Endothelial cell of umbilical vein (primary cell): ENCODE measurements at regions not wholly inside any gene's neighbourhood (a gene's known extent, or its start where the extent isn't known, plus 50 kb on each side); places are given as distances from the start of the nearest gene placed in this dataset.

Experiments used
- BruUV-seq: library from RNA; stranded (reverse); fragments of 400-500 nt; replicated peaks from 2 replicates; lab custom pipeline; 2021; lab: Mats Ljungman, UMichigan
- CTCF ChIA-PET: fragments of 300-600, 350-600 bp; sonication (Branson Sonifier 250); formaldehyde crosslinking; loops from one replicate; lab custom pipeline; 2021; ENCODE audit warnings: antibody characterized with exemption, inconsistent platforms; lab: Charles Lee
- POLR2A ChIA-PET: fragments of 300-600, 350-600 bp; sonication (Branson Sonifier 250); formaldehyde crosslinking; loops from one replicate; lab custom pipeline; 2021; ENCODE audit warnings: antibody characterized with exemption, inconsistent platforms; lab: Charles Lee
- DNase-seq: peaks from one replicate; pipeline ENCODE4 v3.0.0-alpha.2; 2011; ENCODE audit warnings: low read depth, low spot score
- FAIRE-seq: peaks from 2 replicates; lab custom pipeline; 2011; peaks lifted over from hg19 to GRCh38; lab: Jason Lieb, UNC
- H2AFZ ChIP-seq: 2 replicates; pipeline ENCODE4 v1.6.0; 2012; ENCODE audit warnings: low read depth, low read length, control low read depth, inconsistent platforms
- H3K27ac ChIP-seq: 2 replicates; pipeline ENCODE4 v1.5.1; 2011; ENCODE audit warnings: low read depth, mild to moderate bottlenecking, control low read depth, low read length, moderate library complexity; ENCODE audit not compliant: insufficient read depth
- H3K27me3 ChIP-seq, 2 experiments: 2 replicates each; pipeline versions ENCODE4 v1.6.0 to v1.6.1; 2011; ENCODE audit warnings: low read length in 2 of 2, mixed read lengths in 1 of 2; ENCODE audit not compliant: control insufficient read depth in 2 of 2, insufficient read depth in 2 of 2
- H3K36me3 ChIP-seq, 2 experiments: 2 replicates in 1 of 2; 3 replicates in 1 of 2; pipeline ENCODE4 v1.5.1; 2011; ENCODE audit warnings: low read length in 2 of 2, mild to moderate bottlenecking in 1 of 2, moderate library complexity in 1 of 2; ENCODE audit not compliant: control insufficient read depth in 2 of 2, insufficient read depth in 2 of 2; ENCODE audit errors: extremely low read depth in 1 of 2
- H3K4me1 ChIP-seq: 3 replicates; pipeline ENCODE4 v1.5.1; 2011; ENCODE audit warnings: mild to moderate bottlenecking, low read length; ENCODE audit not compliant: control insufficient read depth, insufficient read depth; ENCODE audit errors: extremely low read depth
- H3K4me2 ChIP-seq: 2 replicates; pipeline ENCODE4 v1.6.1; 2011; ENCODE audit warnings: low read length, control low read depth, mixed read lengths; ENCODE audit not compliant: insufficient read depth
- H3K4me3 ChIP-seq, 3 experiments: fragments of 200-600 bp in 1 of 3; sonication (generic), shearing (Covaris generic) in 1 of 3; replicated peaks in 1 of 3; 2 replicates each; pipeline ENCODE4 v1.5.1; 2011 to 2016; ENCODE audit warnings: control low read depth in 3 of 3, low read length in 3 of 3, mild to moderate bottlenecking in 2 of 3, inconsistent platforms in 1 of 3, low read depth in 1 of 3, moderate library complexity in 1 of 3; ENCODE audit not compliant: insufficient read depth in 1 of 3
- H3K79me2 ChIP-seq: 2 replicates; pipeline ENCODE4 v1.6.0; 2012; ENCODE audit warnings: low read length, inconsistent platforms; ENCODE audit not compliant: control insufficient read depth, insufficient read depth
- H3K9ac ChIP-seq: replicated peaks from 2 replicates; pipeline ENCODE3; 2011; ENCODE audit warnings: low read length, control low read depth; ENCODE audit not compliant: insufficient read depth; ENCODE audit errors: extremely low read depth
- H3K9me1 ChIP-seq: replicated peaks from 3 replicates; pipeline ENCODE4 v1.6.0; 2011; ENCODE audit warnings: mild to moderate bottlenecking, low read length; ENCODE audit not compliant: control insufficient read depth, insufficient read depth; ENCODE audit errors: extremely low read depth
- H3K9me3 ChIP-seq: replicated peaks from 2 replicates; pipeline ENCODE4 v1.5.1; 2012; ENCODE audit warnings: low read length, inconsistent platforms; ENCODE audit not compliant: control insufficient read depth, insufficient read depth
- H4K20me1 ChIP-seq: replicated peaks from 2 replicates; pipeline ENCODE3; 2011; ENCODE audit warnings: mild to moderate bottlenecking, low read length; ENCODE audit not compliant: control insufficient read depth, insufficient read depth; ENCODE audit errors: extremely low read depth
- CTCF ChIP-seq, 2 donors: IDR thresholded peaks; 1 replicate in 1 of 2; 2 replicates in 1 of 2; pipeline ENCODE4 v1.5.1; 2011; ENCODE audit warnings: low read length in 2 of 2, mild to moderate bottlenecking in 2 of 2, moderate library complexity in 2 of 2, control low read depth in 1 of 2, inconsistent platforms in 1 of 2, low read depth in 1 of 2; ENCODE audit not compliant: insufficient read depth in 1 of 2; ENCODE audit errors: extremely low read depth in 1 of 2
- EZH2 ChIP-seq: IDR thresholded peaks from 2 replicates; pipeline ENCODE4 v1.6.1; 2012; ENCODE audit warnings: borderline replicate concordance, low read depth, mild to moderate bottlenecking, moderate library complexity, low read length, inconsistent platforms; ENCODE audit not compliant: severe bottlenecking
- FOS ChIP-seq: IDR thresholded peaks from 2 replicates; pipeline ENCODE4 v1.6.1; 2011; ENCODE audit warnings: mild to moderate bottlenecking, low read length, moderate library complexity, borderline replicate concordance; ENCODE audit not compliant: insufficient read depth
- GATA2 ChIP-seq: IDR thresholded peaks from 2 replicates; pipeline ENCODE4 v1.7.0; 2011; ENCODE audit warnings: low read depth, mild to moderate bottlenecking, moderate library complexity, mixed read lengths, low read length; ENCODE audit not compliant: insufficient read length, insufficient read depth
- JUN ChIP-seq: IDR thresholded peaks from 2 replicates; pipeline ENCODE4 v1.6.1; 2011; ENCODE audit warnings: borderline replicate concordance, low read depth; ENCODE audit not compliant: insufficient read length, insufficient read depth
- MAX ChIP-seq: IDR thresholded peaks from 2 replicates; pipeline ENCODE4 v1.6.1; 2011; ENCODE audit not compliant: insufficient read depth, insufficient read length
- MYC ChIP-seq: IDR thresholded peaks from one replicate; pipeline ENCODE4 v1.6.1; 2011; ENCODE audit warnings: mild to moderate bottlenecking, low read depth, low read length
- POLR2A ChIP-seq: IDR thresholded peaks from 2 replicates; pipeline ENCODE4 v1.6.1; 2012; ENCODE audit warnings: low read depth, mild to moderate bottlenecking, control low read depth, low read length
- POLR2AphosphoS5 ChIP-seq: IDR thresholded peaks from 2 replicates; pipeline ENCODE4 v1.6.1; 2012; ENCODE audit warnings: low read depth, mild to moderate bottlenecking, control low read depth, low read length, moderate library complexity; ENCODE audit not compliant: insufficient read depth
- dilution Hi-C: fragments of 300-500 bp; cut with MboI; formaldehyde crosslinking; loops from one replicate; pipeline ENCODE4 v1.15.0; 2019; ENCODE audit warnings: low sequenced_read_pairs; ENCODE audit not compliant: extremely low pct_ligation_motif_present
- intact Hi-C: fragments of 100-400 bp; cut with micrococcal nuclease; formaldehyde crosslinking; loops from one replicate; pipeline ENCODE4 v1.10.0; 2022

- no peak overlapping the region for H3K4me2 ChIP-seq
- H3K4me3 ChIP-seq, result no peak overlapping the region
- CTCF ChIA-PET, result no interaction called here
Observed at GRCh38 chr4:14810568-14810967, 191.7 kb upstream of the CPEB2 start.

More at GRCh38 chr4:14810568-14810967, 191.7 kb upstream of the CPEB2 start:
- Histone ChIP-seq H3K27me3 (no peaks in the 10 kb centered on the region), H2AFZ (no peak overlapping the region), H3K9me1 (no peaks in the 10 kb centered on the region), H3K9ac (no peak overlapping the region), H3K4me1 (no peaks in the 10 kb centered on the region), H3K36me3 (no peaks in the 10 kb centered on the region), H3K9me3 (no peaks in the 10 kb centered on the region), H3K79me2 (no peaks in the 10 kb centered on the region), H4K20me1 (no peaks in the 10 kb centered on the region), H3K27ac (no peak overlapping the region)
- TF ChIP-seq EZH2 (no peak), POLR2A (no peak), MYC (no peak), FOS (no peak), POLR2AphosphoS5 (no peak), CTCF (IDR thresholded peaks at IDR 0.05; ENCODE audit: extremely low read depth in 1 of 2, insufficient read depth in 1 of 2, low read depth in 1 of 2, low read length in 2 of 2) (no peak), JUN (no peak), MAX (no peak), GATA2 (no peak)
- dilution Hi-C loops (no loop called here), intact Hi-C loops (no loop called here)
- FAIRE-seq (no peak), DNase-seq (no peak)
- no TSS peak for BruUV-seq
- POLR2A ChIA-PET, result no interaction called here
